GM18870 (cell line): ENCODE measurements at regions not wholly inside any gene's neighbourhood (a gene's known extent, or its start where the extent isn't known, plus 50 kb on each side); places are given as distances from the start of the nearest gene placed in this dataset.

Experiments
- ATAC-seq: cut with Tn5 transposase; IDR thresholded peaks from one replicate; pipeline ENCODE4 v1.9.1; 2021; ENCODE audit warnings: moderate library complexity; ENCODE audit not compliant: unreplicated experiment

GRCh38 chr5:12312343-12312742, 408.1 kb upstream of the CTNND2 start:
- no peak for ATAC-seq

GRCh38 chr5:12294151-12294550, 389.9 kb upstream of the CTNND2 start:
- no peak for ATAC-seq

GRCh38 chr5:12292610-12293204, 388.5 kb upstream of the CTNND2 start:
- ATAC-seq, result no peak

GRCh38 chr5:12284604-12285003, 380.4 kb upstream of the CTNND2 start:
- no peak for ATAC-seq

- ATAC-seq, result peak; percentile 95
Observed at GRCh38 chr5:12277504-12278192, 373.4 kb upstream of the CTNND2 start.

GRCh38 chr5:12274236-12274635, 370.0 kb upstream of the CTNND2 start:
- no peak for ATAC-seq

- ATAC-seq, result no peak
Observed at GRCh38 chr5:12272389-12272788, 368.1 kb upstream of the CTNND2 start.

- ATAC-seq, result no peak
Observed at GRCh38 chr5:12270914-12271313, 366.7 kb upstream of the CTNND2 start.

- no peak for ATAC-seq
Observed at GRCh38 chr5:12269164-12269563, 364.9 kb upstream of the CTNND2 start.

GRCh38 chr5:12258549-12258948, 354.3 kb upstream of the CTNND2 start:
- ATAC-seq, result no peak

- no peak for ATAC-seq
Observed at GRCh38 chr5:12250454-12250853, 346.2 kb upstream of the CTNND2 start.

- no peak for ATAC-seq
Observed at GRCh38 chr5:12248831-12249230, 344.6 kb upstream of the CTNND2 start.

GRCh38 chr5:12246036-12246435, 341.8 kb upstream of the CTNND2 start:
- ATAC-seq, result no peak

GRCh38 chr5:12245429-12245828, 341.2 kb upstream of the CTNND2 start:
- ATAC-seq, result no peak

GRCh38 chr5:12242950-12243888, 339.0 kb upstream of the CTNND2 start:
- no peak for ATAC-seq

- ATAC-seq, result no peak
Observed at GRCh38 chr5:12237837-12238575, 333.8 kb upstream of the CTNND2 start.

- ATAC-seq, result no peak
Observed at GRCh38 chr5:12230659-12231058, 326.4 kb upstream of the CTNND2 start.

GRCh38 chr5:12217039-12217438, 312.8 kb upstream of the CTNND2 start:
- ATAC-seq, result no peak

- ATAC-seq, result no peak
Observed at GRCh38 chr5:12214267-12215015, 310.2 kb upstream of the CTNND2 start.

GRCh38 chr5:12208366-12209100, 304.3 kb upstream of the CTNND2 start:
- ATAC-seq, result no peak
